ENCODE measurements at regions not wholly inside any gene's neighbourhood (a gene's known extent, or its start where the extent isn't known, plus 50 kb on each side); places are given as distances from the start of the nearest gene placed in this dataset.
A peak's percentile ranks its signal among the peaks of the same experiment; 100 is the strongest.

DNA sequence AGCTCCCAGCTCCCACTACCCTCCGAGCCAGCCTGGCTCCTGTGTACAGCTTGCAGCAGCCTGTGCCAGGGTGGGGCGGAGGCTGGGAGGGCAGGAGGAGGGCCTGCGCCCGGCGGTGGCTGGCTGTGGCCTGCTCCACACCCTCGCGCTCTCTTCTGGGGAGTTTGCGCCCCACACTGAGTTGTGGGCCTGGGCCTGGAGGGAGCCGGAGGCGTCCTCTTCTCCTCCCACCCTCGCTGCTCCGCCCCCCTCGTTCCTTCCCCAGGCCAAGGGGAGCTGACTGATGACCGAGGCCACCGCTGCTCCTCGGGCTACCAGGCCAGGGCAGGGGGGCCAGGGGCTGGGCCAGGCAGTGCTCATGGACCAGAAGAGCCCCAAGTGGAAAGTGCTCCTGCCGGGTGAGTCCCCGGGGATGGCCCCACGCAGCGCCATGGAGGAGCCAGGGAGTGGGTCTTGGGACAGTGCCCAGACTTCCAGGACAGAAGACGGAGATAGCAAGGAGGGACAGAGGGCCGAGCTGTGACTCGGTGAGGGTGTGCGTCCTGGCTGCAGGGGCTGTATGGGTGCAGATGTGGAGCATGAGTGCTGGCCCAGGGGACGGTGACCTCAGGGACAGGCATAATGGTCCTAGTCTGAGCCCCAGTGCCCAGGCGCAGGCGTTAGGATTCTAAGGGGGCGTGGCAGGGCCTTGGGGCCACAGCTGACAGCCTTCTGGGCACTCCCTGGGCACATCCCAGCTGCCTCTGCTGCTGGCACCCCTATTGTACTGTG is 242.1 kb upstream of the GSE1 start:
- WGBS (ENCODE audit: low lambda C conversion rate) = 36% methylated on average over 9 of the region's 28 CpGs
- H3K4me2 ChIP-seq = peak overlapping the region; percentile 75

GRCh38 chr16:85371948-85372347 is 241.2 kb upstream of the GSE1 start:
- Histone ChIP-seq H3K4me2 (peak overlapping the region; percentile 75; the same call in 1 of the 2 replicates), H2AFZ (ENCODE audit: low read depth) (no peak overlapping the region), H3F3A (replicated peaks; ENCODE audit: insufficient read depth) (peaks cover 6% of the 10 kb centered on the region), H3K27ac (ENCODE audit: low read depth in 2 of 2, low read length in 1 of 2) (peak overlapping the region in 1 of 2 experiments; percentile 95; a peak in 2 of 4 replicates), H3K4me3 (ENCODE audit: low read depth in 2 of 2, low read length in 1 of 2) (no peak overlapping the region), H3K79me2 (ENCODE audit: insufficient read depth) (peaks cover 12% of the 10 kb centered on the region; the same call in 1 of the 2 replicates), H3K27me3 (ENCODE audit: insufficient read depth) (no peaks in the 10 kb centered on the region), H4K20me1 (ENCODE audit: insufficient read depth) (no peaks in the 10 kb centered on the region), H3K36me3 (replicated peaks in 1 of 2; ENCODE audit: control insufficient read depth in 1 of 2, insufficient read depth in 2 of 2, low read length in 1 of 2) (no peaks in the 10 kb centered on the region), H3K9me3 (no peaks in the 10 kb centered on the region), H3K9ac (no peak overlapping the region), H3K4me1 (ENCODE audit: control insufficient read depth in 1 of 2, insufficient read depth in 2 of 2, low read depth in 1 of 2, low read length in 1 of 2) (peaks cover 25 to 90% of the 10 kb centered on the region in 2 experiments), H3K9me2 (no peaks in the 10 kb centered on the region)
- WGBS (ENCODE audit: low lambda C conversion rate) = 96% methylated on average over 10 of the region's 10 CpGs
- CTCF ChIA-PET = interaction anchor here (1.1 to 15.0 kb wide), 12 partner anchors 10 to 244 kb away, joined by 3 to 144 read pairs (median 4); no protein-coding TSS in a partner anchor
- POLR2A ChIA-PET = interaction anchor here (0.9 to 1.6 kb wide), 2 partner anchors 10 to 23 kb away, joined by 3 to 5 read pairs; no protein-coding TSS in a partner anchor
- DNase-seq = no peak
- TF ChIP-seq, protein P1, sequence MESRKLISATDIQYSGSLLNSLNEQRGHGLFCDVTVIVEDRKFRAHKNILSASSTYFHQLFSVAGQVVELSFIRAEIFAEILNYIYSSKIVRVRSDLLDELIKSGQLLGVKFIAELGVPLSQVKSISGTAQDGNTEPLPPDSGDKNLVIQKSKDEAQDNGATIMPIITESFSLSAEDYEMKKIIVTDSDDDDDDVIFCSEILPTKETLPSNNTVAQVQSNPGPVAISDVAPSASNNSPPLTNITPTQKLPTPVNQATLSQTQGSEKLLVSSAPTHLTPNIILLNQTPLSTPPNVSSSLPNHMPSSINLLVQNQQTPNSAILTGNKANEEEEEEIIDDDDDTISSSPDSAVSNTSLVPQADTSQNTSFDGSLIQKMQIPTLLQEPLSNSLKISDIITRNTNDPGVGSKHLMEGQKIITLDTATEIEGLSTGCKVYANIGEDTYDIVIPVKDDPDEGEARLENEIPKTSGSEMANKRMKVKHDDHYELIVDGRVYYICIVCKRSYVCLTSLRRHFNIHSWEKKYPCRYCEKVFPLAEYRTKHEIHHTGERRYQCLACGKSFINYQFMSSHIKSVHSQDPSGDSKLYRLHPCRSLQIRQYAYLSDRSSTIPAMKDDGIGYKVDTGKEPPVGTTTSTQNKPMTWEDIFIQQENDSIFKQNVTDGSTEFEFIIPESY (IDR thresholded peaks at IDR 0.05; ENCODE audit: borderline replicate concordance, low read depth) = no peak
- TF ChIP-seq REST (IDR thresholded peaks at IDR 0.05; ENCODE audit: low read depth, low read length) (no peak), GABPA (IDR thresholded peaks at IDR 0.05; ENCODE audit: low read depth) (no peak), NRF1 (IDR thresholded peaks at IDR 0.05; ENCODE audit: low read depth, low read length) (no peak), EZH2phosphoT487 (IDR thresholded peaks at IDR 0.05; ENCODE audit: borderline replicate concordance, low read depth) (no peak), TCF12 (IDR thresholded peaks at IDR 0.05) (no peak), USF2 (IDR thresholded peaks at IDR 0.05; ENCODE audit: borderline replicate concordance, low read depth, low read length) (no peak), GATA2 (CRISPR knock-in tag; IDR thresholded peaks at IDR 0.05) (no peak)
- TF ChIP-seq, protein P2, sequence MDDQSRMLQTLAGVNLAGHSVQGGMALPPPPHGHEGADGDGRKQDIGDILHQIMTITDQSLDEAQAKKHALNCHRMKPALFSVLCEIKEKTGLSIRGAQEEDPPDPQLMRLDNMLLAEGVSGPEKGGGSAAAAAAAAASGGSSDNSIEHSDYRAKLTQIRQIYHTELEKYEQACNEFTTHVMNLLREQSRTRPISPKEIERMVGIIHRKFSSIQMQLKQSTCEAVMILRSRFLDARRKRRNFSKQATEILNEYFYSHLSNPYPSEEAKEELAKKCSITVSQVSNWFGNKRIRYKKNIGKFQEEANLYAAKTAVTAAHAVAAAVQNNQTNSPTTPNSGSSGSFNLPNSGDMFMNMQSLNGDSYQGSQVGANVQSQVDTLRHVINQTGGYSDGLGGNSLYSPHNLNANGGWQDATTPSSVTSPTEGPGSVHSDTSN (IDR thresholded peaks at IDR 0.05) = no peak

More for the DNA sequence above, 242.1 kb upstream of the GSE1 start:
- peak; percentile 84 for DNase-seq
- H3K27me3 ChIP-seq (ENCODE audit: insufficient read depth) = no peaks in the 10 kb centered on the region
- H4K20me1 ChIP-seq (ENCODE audit: insufficient read depth) = no peaks in the 10 kb centered on the region
- H3K9me2 ChIP-seq = no peaks in the 10 kb centered on the region
- peaks cover 6% of the 10 kb centered on the region for H3F3A ChIP-seq (replicated peaks; ENCODE audit: insufficient read depth)
- peak overlapping the region; percentile 63; the same call in 1 of the 2 replicates for H2AFZ ChIP-seq (ENCODE audit: low read depth)
- ChIA-PET CTCF (interaction anchor here (0.6 to 15.0 kb wide), 28 partner anchors 9 to 348 kb away, joined by 3 to 144 read pairs (median 4); no protein-coding TSS in a partner anchor), POLR2A (interaction anchor here (0.9 to 1.6 kb wide), 4 partner anchors 10 to 22 kb away, joined by 3 to 5 read pairs (median 4); no protein-coding TSS in a partner anchor)
- H3K4me1 ChIP-seq (ENCODE audit: control insufficient read depth in 1 of 2, insufficient read depth in 2 of 2, low read depth in 1 of 2, low read length in 1 of 2) = peaks cover 25 to 90% of the 10 kb centered on the region in 2 experiments
- no peak for TF ChIP-seq TEAD4 (IDR thresholded peaks at IDR 0.05; ENCODE audit: borderline replicate concordance, insufficient read depth)
- TF ChIP-seq TAF1 (IDR thresholded peaks at IDR 0.05; ENCODE audit: borderline replicate concordance, low read depth, low read length) = no peak
- TF ChIP-seq, protein P2 (IDR thresholded peaks at IDR 0.05) = no peak
- TF ChIP-seq NFIC (IDR thresholded peaks at IDR 0.05; ENCODE audit: borderline replicate concordance) = peak; percentile 31; the same call in 1 of the 2 replicates
- no peak for TF ChIP-seq FOSL2 (IDR thresholded peaks at IDR 0.05; ENCODE audit: borderline replicate concordance, low read depth)
- no peak for TF ChIP-seq RXRA (IDR thresholded peaks at IDR 0.05; ENCODE audit: borderline replicate concordance, low read depth)
- TF ChIP-seq GATA2 (CRISPR knock-in tag; IDR thresholded peaks at IDR 0.05) = peak; percentile 7
- TF ChIP-seq MAX (IDR thresholded peaks at IDR 0.05; ENCODE audit: low read depth) = 0 out of 2 replicates have a peak, but pooled peaks have one; percentile 22
- TF ChIP-seq RAD21 (IDR thresholded peaks at IDR 0.05; ENCODE audit: low read length) = 0 out of 2 replicates have a peak, but pooled peaks have one; percentile 10
- peaks cover 12% of the 10 kb centered on the region; the same call in 1 of the 2 replicates for H3K79me2 ChIP-seq (ENCODE audit: insufficient read depth)
- peak overlapping the region; percentile 50 to 95 for H3K27ac ChIP-seq (ENCODE audit: low read depth in 2 of 2, low read length in 1 of 2)
- no peaks in the 10 kb centered on the region for H3K36me3 ChIP-seq (replicated peaks in 1 of 2; ENCODE audit: control insufficient read depth in 1 of 2, insufficient read depth in 2 of 2, low read length in 1 of 2)
- peak overlapping the region; percentile 27 to 44; a peak in 3 of 4 replicates for H3K4me3 ChIP-seq (ENCODE audit: low read depth in 2 of 2, low read length in 1 of 2)
- peak overlapping the region; percentile 50; the same call in 1 of the 2 replicates for H3K9ac ChIP-seq
- H3K9me3 ChIP-seq = no peaks in the 10 kb centered on the region
